ENCODE measurements at regions not wholly inside any gene's neighbourhood (a gene's known extent, or its start where the extent isn't known, plus 50 kb on each side); places are given as distances from the start of the nearest gene placed in this dataset.
A peak's percentile ranks its signal among the peaks of the same experiment; 100 is the strongest.

DNA sequence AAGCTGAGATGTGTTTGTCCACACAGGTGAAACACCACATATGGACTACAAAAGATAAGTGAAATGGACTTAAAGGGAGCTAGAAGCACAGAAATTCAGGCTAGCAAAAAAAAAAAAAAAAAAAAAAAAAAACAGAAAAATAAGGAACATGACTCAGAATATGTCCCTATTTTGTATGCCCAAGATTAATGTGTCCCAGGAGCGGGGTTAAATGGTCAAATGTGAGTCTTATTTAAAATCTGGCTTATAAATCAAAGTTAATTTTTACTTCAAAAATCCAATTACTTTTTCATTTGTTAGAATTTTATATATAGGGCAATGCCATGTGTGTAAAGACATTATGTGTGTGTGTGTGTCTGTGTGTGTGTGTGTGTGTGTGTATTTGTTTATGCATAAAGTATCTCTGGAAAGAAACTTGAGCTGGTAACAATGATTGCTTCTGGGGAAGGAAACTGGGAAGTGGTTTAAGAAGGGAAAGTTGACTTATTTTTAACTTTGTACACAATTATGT lies 986.5 kb downstream of the ROBO2 start:
- no peak for DNase-seq
- H3K9me3 Mint-ChIP-seq (ENCODE audit: unreplicated experiment), result no peaks in the 10 kb centered on the region

DNA sequence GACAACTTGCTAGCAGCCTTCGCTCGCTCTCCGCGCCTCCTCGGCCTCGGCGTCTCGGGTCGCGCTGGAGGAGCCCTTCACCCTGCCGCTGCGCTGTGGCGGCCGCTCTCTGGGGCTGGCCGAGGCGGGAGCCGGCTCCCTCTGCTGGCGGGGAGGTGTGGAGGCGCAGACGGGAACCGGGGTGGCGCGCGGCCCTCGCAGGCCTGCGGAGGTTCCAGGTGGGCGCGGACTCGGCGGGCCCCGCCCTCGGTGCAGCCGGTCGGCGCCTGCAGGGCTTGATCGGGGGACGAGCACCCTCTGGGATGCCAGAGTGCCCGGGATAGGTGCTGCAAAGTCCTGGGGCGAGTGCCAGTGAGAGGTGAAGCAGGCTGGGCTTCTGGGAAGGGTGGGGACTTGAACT lies 989.9 kb downstream of the ROBO2 start:
- Mint-ChIP-seq H3K9me3 (ENCODE audit: unreplicated experiment) (no peaks in the 10 kb centered on the region), H3K27me3 (ENCODE audit: unreplicated experiment) (no peaks in the 10 kb centered on the region), H3K4me1 (ENCODE audit: low read depth, unreplicated experiment) (no peaks in the 10 kb centered on the region), H3K27ac (ENCODE audit: unreplicated experiment) (no peak overlapping the region), H3K4me3 (ENCODE audit: unreplicated experiment) (no peak overlapping the region), H3K36me3 (ENCODE audit: unreplicated experiment) (no peaks in the 10 kb centered on the region)
- TF ChIP-seq, protein P1, sequence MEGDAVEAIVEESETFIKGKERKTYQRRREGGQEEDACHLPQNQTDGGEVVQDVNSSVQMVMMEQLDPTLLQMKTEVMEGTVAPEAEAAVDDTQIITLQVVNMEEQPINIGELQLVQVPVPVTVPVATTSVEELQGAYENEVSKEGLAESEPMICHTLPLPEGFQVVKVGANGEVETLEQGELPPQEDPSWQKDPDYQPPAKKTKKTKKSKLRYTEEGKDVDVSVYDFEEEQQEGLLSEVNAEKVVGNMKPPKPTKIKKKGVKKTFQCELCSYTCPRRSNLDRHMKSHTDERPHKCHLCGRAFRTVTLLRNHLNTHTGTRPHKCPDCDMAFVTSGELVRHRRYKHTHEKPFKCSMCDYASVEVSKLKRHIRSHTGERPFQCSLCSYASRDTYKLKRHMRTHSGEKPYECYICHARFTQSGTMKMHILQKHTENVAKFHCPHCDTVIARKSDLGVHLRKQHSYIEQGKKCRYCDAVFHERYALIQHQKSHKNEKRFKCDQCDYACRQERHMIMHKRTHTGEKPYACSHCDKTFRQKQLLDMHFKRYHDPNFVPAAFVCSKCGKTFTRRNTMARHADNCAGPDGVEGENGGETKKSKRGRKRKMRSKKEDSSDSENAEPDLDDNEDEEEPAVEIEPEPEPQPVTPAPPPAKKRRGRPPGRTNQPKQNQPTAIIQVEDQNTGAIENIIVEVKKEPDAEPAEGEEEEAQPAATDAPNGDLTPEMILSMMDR (IDR thresholded peaks at IDR 0.05; ENCODE audit: partially characterized antibody, unreplicated experiment), result no peak
- no peak for DNase-seq

More for the DNA sequence above, 986.5 kb downstream of the ROBO2 start:
- Mint-ChIP-seq H3K27me3 (ENCODE audit: unreplicated experiment) (no peaks in the 10 kb centered on the region), H3K27ac (ENCODE audit: unreplicated experiment) (no peak overlapping the region), H3K36me3 (ENCODE audit: unreplicated experiment) (no peaks in the 10 kb centered on the region), H3K4me1 (ENCODE audit: low read depth, unreplicated experiment) (no peaks in the 10 kb centered on the region), H3K4me3 (ENCODE audit: unreplicated experiment) (no peak overlapping the region)
- TF ChIP-seq, protein P1 (IDR thresholded peaks at IDR 0.05; ENCODE audit: partially characterized antibody, unreplicated experiment), result no peak

DNA sequence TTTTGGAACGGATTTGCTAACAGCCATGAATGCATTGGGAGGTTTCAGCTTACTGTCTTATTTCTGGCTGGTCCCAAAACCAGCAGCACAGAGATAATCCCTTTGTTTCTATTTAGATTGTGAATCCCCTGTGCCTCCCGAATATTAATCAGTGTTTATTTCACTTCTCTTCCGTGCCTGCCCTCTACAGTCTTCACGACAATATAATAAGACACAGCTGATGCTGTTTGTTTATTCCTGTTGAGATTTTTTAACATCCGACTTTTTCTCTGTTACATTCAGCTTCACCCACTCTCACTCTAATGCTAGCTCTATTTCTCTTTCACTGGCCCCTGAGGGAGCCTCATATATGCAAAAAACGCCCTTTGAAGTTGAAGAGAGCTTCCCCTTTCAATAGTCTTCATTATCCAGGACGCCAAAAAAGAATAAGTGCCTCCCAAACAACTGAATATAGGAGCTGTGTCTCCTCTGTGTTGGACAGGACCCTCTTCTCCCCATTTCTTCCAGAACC lies 995.3 kb downstream of the ROBO2 start:
- no peaks in the 10 kb centered on the region for H3K27me3 Mint-ChIP-seq (ENCODE audit: unreplicated experiment)
- no peak for DNase-seq
- H3K9me3 Mint-ChIP-seq (ENCODE audit: unreplicated experiment), result no peaks in the 10 kb centered on the region
- peak overlapping the region; percentile 6 for H3K4me3 Mint-ChIP-seq (ENCODE audit: unreplicated experiment)
- TF ChIP-seq, protein P1 (IDR thresholded peaks at IDR 0.05; ENCODE audit: partially characterized antibody, unreplicated experiment), result no peak
- H3K27ac Mint-ChIP-seq (ENCODE audit: unreplicated experiment), result no peak overlapping the region
- no peaks in the 10 kb centered on the region for H3K36me3 Mint-ChIP-seq (ENCODE audit: unreplicated experiment)
- H3K4me1 Mint-ChIP-seq (ENCODE audit: low read depth, unreplicated experiment), result peaks cover 6% of the 10 kb centered on the region

DNA sequence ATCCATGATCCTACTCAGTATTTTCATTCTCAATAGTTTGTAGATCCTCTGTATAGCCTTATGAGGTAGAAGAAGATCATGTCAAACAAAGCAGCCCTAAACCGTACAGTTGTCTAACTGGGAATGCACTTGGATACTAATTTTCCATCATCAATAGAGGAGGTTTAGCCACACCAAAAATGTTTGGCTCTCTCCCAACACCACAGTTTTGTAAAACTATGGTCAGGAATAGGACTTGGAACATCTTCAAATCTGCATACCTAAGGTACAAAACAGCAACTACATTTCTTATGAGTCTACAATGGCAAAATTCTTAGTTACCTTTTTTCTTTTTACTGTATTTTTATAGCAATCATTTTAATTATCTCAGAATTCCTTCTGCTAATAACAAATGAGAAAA lies 1001.6 kb downstream of the ROBO2 start:
- TF ChIP-seq, protein P1 (IDR thresholded peaks at IDR 0.05; ENCODE audit: partially characterized antibody, unreplicated experiment), result no peak
- H3K27me3 Mint-ChIP-seq (ENCODE audit: unreplicated experiment), result no peaks in the 10 kb centered on the region
- DNase-seq, result no peak

DNA sequence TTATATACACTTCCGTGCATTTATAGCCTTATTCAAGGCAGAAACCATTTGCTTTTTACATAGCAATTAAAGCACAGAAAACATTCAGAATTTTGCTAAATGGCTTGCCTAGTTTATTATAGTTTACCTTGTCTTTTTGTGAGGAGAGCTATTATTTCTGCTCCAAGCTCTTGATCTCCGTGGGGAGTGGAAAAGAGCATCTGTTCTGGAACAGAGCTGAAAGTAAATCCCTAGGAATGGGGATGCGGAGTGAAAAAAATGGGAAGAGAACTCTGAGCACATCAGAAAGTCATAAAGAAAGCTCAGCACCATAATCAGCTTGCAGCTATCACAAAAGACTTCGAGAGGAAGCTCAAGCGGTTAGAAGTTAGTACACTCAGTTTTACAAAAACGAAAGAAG lies 1006.7 kb downstream of the ROBO2 start:
- peaks cover 4% of the 10 kb centered on the region for H3K4me1 Mint-ChIP-seq (ENCODE audit: low read depth, unreplicated experiment)
- no peak overlapping the region for H3K27ac Mint-ChIP-seq (ENCODE audit: unreplicated experiment)
- H3K4me3 Mint-ChIP-seq (ENCODE audit: unreplicated experiment), result no peak overlapping the region
- H3K27me3 Mint-ChIP-seq (ENCODE audit: unreplicated experiment), result no peaks in the 10 kb centered on the region
- no peaks in the 10 kb centered on the region for H3K36me3 Mint-ChIP-seq (ENCODE audit: unreplicated experiment)
- no peak for DNase-seq
- H3K9me3 Mint-ChIP-seq (ENCODE audit: unreplicated experiment), result no peaks in the 10 kb centered on the region
- TF ChIP-seq, protein P1 (IDR thresholded peaks at IDR 0.05; ENCODE audit: partially characterized antibody, unreplicated experiment), result no peak

More for the DNA sequence above, 1001.6 kb downstream of the ROBO2 start:
- Mint-ChIP-seq H3K4me1 (ENCODE audit: low read depth, unreplicated experiment) (peaks cover under 1% of the 10 kb centered on the region), H3K4me3 (ENCODE audit: unreplicated experiment) (no peak overlapping the region), H3K27ac (ENCODE audit: unreplicated experiment) (no peak overlapping the region), H3K36me3 (ENCODE audit: unreplicated experiment) (no peaks in the 10 kb centered on the region), H3K9me3 (ENCODE audit: unreplicated experiment) (no peaks in the 10 kb centered on the region)
